CD14-positive monocyte (primary cell): ENCODE measurements at regions not wholly inside any gene's neighbourhood (a gene's known extent, or its start where the extent isn't known, plus 50 kb on each side); places are given as distances from the start of the nearest gene placed in this dataset.
"Not testable (repeated sequence)": the region's sequence is repeated elsewhere in the genome, so short reads cannot be mapped to it uniquely, and the experiment has no call there.

Source experiments
- DNase-seq, 3 donors: peaks; one replicate each; pipeline ENCODE4 v3.0.0-alpha.2; 2011 to 2022
- H2AFZ ChIP-seq: 2 replicates; pipeline ENCODE4 v1.6.0; 2012; ENCODE audit warnings: mild to moderate bottlenecking, low read depth, low read length, inconsistent platforms; ENCODE audit not compliant: insufficient read depth, poor library complexity, severe bottlenecking
- H3K27ac ChIP-seq, 2 donors: 1 replicate in 1 of 2; 2 replicates in 1 of 2; pipeline ENCODE4 v1.5.1; 2012 to 2013; ENCODE audit warnings: low read length in 2 of 2, control low read depth in 1 of 2, inconsistent platforms in 1 of 2, low read depth in 1 of 2, mild to moderate bottlenecking in 1 of 2
- H3K27me3 ChIP-seq, 2 donors: one replicate each; pipeline versions ENCODE4 v1.6.0 to v1.6.1; 2011 to 2013; ENCODE audit warnings: low read length in 2 of 2; ENCODE audit not compliant: control insufficient read depth in 2 of 2, insufficient read depth in 2 of 2
- H3K36me3 ChIP-seq, 2 donors: replicated peaks in 1 of 2; 1 replicate in 1 of 2; 2 replicates in 1 of 2; pipeline versions ENCODE4 v1.5.1 to v1.6.1; 2012 to 2013; ENCODE audit warnings: low read length in 2 of 2, control low read depth in 1 of 2, inconsistent platforms in 1 of 2, mild to moderate bottlenecking in 1 of 2; ENCODE audit not compliant: insufficient read depth in 2 of 2, control insufficient read depth in 1 of 2
- H3K4me1 ChIP-seq, 2 donors: 1 replicate in 1 of 2; 2 replicates in 1 of 2; pipeline versions ENCODE4 v1.5.1 to v1.6.1; 2012 to 2013; ENCODE audit warnings: low read length in 2 of 2, control low read depth in 1 of 2, inconsistent platforms in 1 of 2, mild to moderate bottlenecking in 1 of 2, moderate library complexity in 1 of 2; ENCODE audit not compliant: insufficient read depth in 2 of 2, control insufficient read depth in 1 of 2
- H3K4me2 ChIP-seq: replicated peaks from 2 replicates; pipeline ENCODE3; 2012; ENCODE audit warnings: low read length, moderate library complexity, mild to moderate bottlenecking; ENCODE audit not compliant: poor library complexity, severe bottlenecking; ENCODE audit errors: extremely low read depth
- H3K4me3 ChIP-seq, 3 experiments: fragments of 200-600 bp in 1 of 3; sonication (generic) in 1 of 3; replicated peaks in 1 of 3; 1 replicate in 2 of 3; 2 replicates in 1 of 3; pipeline ENCODE4 v1.5.1; 2011 to 2013; ENCODE audit warnings: low read length in 3 of 3, mild to moderate bottlenecking in 3 of 3, control low read depth in 2 of 3, low read depth in 2 of 3, inconsistent platforms in 1 of 3, moderate library complexity in 1 of 3
- H3K79me2 ChIP-seq: 2 replicates; pipeline ENCODE4 v1.6.0; 2012; ENCODE audit warnings: mild to moderate bottlenecking, control low read depth, inconsistent platforms, low read length, moderate library complexity; ENCODE audit not compliant: insufficient read depth
- H3K9ac ChIP-seq: 2 replicates; pipeline ENCODE4 v1.6.0; 2017; ENCODE audit warnings: low read length, mild to moderate bottlenecking; ENCODE audit not compliant: insufficient read depth, poor library complexity, severe bottlenecking
- H3K9me3 ChIP-seq, 2 donors: replicated peaks in 1 of 2; 1 replicate in 1 of 2; 2 replicates in 1 of 2; pipeline versions ENCODE4 v1.5.1 to v1.6.1; 2012 to 2013; ENCODE audit warnings: low read length in 2 of 2, control low read depth in 1 of 2; ENCODE audit not compliant: control insufficient read depth in 1 of 2, insufficient read depth in 1 of 2
- H4K20me1 ChIP-seq: 2 replicates; pipeline ENCODE4 v1.6.0; 2012; ENCODE audit warnings: mild to moderate bottlenecking, low read length, control low read depth, moderate library complexity; ENCODE audit not compliant: insufficient read depth
- H3K27ac Mint-ChIP-seq, 7 donors: one replicate each; pipeline ENCODE4 v1.8.0; 2020; ENCODE audit warnings: mild to moderate bottlenecking in 7 of 7, mixed read lengths in 7 of 7, moderate library complexity in 6 of 7, inconsistent platforms in 2 of 7
- H3K27me3 Mint-ChIP-seq, 3 donors: one replicate each; pipeline ENCODE4 v1.8.0; 2021 to 2022; ENCODE audit warnings: low read depth in 3 of 3, mild to moderate bottlenecking in 3 of 3, mixed read lengths in 3 of 3, moderate library complexity in 3 of 3, inconsistent platforms in 1 of 3
- H3K36me3 Mint-ChIP-seq, 2 donors: one replicate each; pipeline ENCODE4 v1.8.0; 2020; ENCODE audit warnings: mixed read lengths in 2 of 2, inconsistent platforms in 1 of 2, mild to moderate bottlenecking in 1 of 2
- H3K4me1 Mint-ChIP-seq: one replicate; pipeline ENCODE4 v1.8.0; 2020; ENCODE audit warnings: mild to moderate bottlenecking, mixed read lengths
- H3K4me3 Mint-ChIP-seq, 2 donors: one replicate each; pipeline ENCODE4 v1.8.0; 2020; ENCODE audit warnings: mild to moderate bottlenecking in 2 of 2, mixed read lengths in 2 of 2, moderate library complexity in 1 of 2
- H3K9me3 Mint-ChIP-seq, 7 donors: one replicate each; pipeline ENCODE4 v1.8.0; 2020 to 2022; ENCODE audit warnings: mixed read lengths in 7 of 7, mild to moderate bottlenecking in 6 of 7, moderate library complexity in 6 of 7, inconsistent platforms in 2 of 7
- CTCF ChIP-seq: fragments of 200-600 bp; IDR thresholded peaks from one replicate; pipeline ENCODE4 v1.8.0; 2022; ENCODE audit warnings: antibody characterized with exemption, mild to moderate bottlenecking
- WGBS: methylation state at CpG from one replicate; pipeline ENCODE4 v1.1.5; 2013; ENCODE audit warnings: missing lambda C conversion rate; ENCODE audit not compliant: insufficient coverage; 5-methylcytosine and 5-hydroxymethylcytosine counted together
- intact Hi-C, 2 donors: fragments of 100-400 bp; cut with micrococcal nuclease; formaldehyde crosslinking; loops; one replicate each; pipeline versions ENCODE4 v1.15.0 to v1.15.1; 2023

- H3K9me3 Mint-ChIP-seq: peaks cover 0 to 3% (median 0%) of the 10 kb centered on the region in 7 donors
- H3K9ac ChIP-seq: no peak overlapping the region
- H4K20me1 ChIP-seq: no peaks in the 10 kb centered on the region
- no peak for TF ChIP-seq CTCF
- H2AFZ ChIP-seq: no peak overlapping the region
- H3K27me3 ChIP-seq: no peaks in the 10 kb centered on the region
- peaks cover 5% of the 10 kb centered on the region for H3K4me1 Mint-ChIP-seq
- no peak overlapping the region for H3K27ac Mint-ChIP-seq
- H3K79me2 ChIP-seq: no peaks in the 10 kb centered on the region
- no peaks in the 10 kb centered on the region for H3K9me3 ChIP-seq
- no peaks in the 10 kb centered on the region for H3K4me1 ChIP-seq
- H3K4me3 Mint-ChIP-seq: no peak overlapping the region
- H3K4me3 ChIP-seq: no peak overlapping the region
- no peak overlapping the region for H3K4me2 ChIP-seq
- no peak overlapping the region for H3K27ac ChIP-seq
- H3K36me3 ChIP-seq: no peaks in the 10 kb centered on the region
- DNase-seq: no peak
- peaks cover 3% of the 10 kb centered on the region in 2 donors for H3K36me3 Mint-ChIP-seq
- H3K27me3 Mint-ChIP-seq: no peaks in the 10 kb centered on the region
- WGBS: 100% methylated on average over 1 of the region's 3 CpGs
- intact Hi-C loops: no loop called here
Observed at GRCh38 chr1:221858818-221859611, 117.1 kb upstream of the DUSP10 start.

DNA sequence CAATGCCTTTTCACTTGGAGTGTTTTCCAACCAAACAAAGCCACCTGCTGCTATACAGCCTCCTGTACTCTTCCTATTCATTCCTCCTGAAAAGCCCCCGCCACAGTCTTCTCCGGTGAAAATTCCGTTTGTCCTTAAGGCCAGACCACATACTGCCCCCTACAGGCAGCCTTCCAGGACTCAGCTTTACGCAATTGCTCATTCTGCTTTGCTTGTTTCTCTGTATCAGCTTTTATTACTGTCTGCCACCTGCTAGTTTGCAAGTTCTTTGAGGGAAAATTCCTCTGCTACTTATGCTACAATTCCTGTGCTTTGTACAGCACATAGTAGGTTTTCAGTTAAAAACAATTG lies 115.2 kb upstream of the DUSP10 start:
- H3K4me3 Mint-ChIP-seq, H3K4me3 ChIP-seq, H3K36me3 Mint-ChIP-seq, H3K4me2 ChIP-seq, H3K36me3 ChIP-seq, H3K4me1 ChIP-seq, H3K9me3 Mint-ChIP-seq, H3K27ac ChIP-seq, H2AFZ ChIP-seq, intact Hi-C loops, H3K27me3 ChIP-seq, H3K9ac ChIP-seq, H3K4me1 Mint-ChIP-seq, H3K79me2 ChIP-seq, H3K27me3 Mint-ChIP-seq, H3K27ac Mint-ChIP-seq, DNase-seq, H3K9me3 ChIP-seq, H4K20me1 ChIP-seq: not testable (repeated sequence)
- TF ChIP-seq CTCF: peak; percentile 22
- no CpG with 5 or more reads among the region's 4 CpGs for WGBS
